ENCODE measurements at regions not wholly inside any gene's neighbourhood (a gene's known extent, or its start where the extent isn't known, plus 50 kb on each side); places are given as distances from the start of the nearest gene placed in this dataset.

GRCh38 chr9:136611606-136612005, 51.1 kb upstream of the EGFL7 start:
- CTCF ChIA-PET = no interaction called here
- H3K27ac ChIP-seq = no peak overlapping the region
- no peak for DNase-seq (ENCODE audit: low spot score)
- no peak for TF ChIP-seq CTCF (conservative IDR thresholded peaks at IDR 0.05; ENCODE audit: low read depth)
- POLR2A ChIA-PET (ENCODE audit: low non-redundant PET) = no interaction called here

- H3K27ac ChIP-seq = no peak overlapping the region
- TF ChIP-seq CTCF (conservative IDR thresholded peaks at IDR 0.05; ENCODE audit: low read depth) = no peak
- POLR2A ChIA-PET (ENCODE audit: low non-redundant PET) = interaction anchor here (1.4 kb wide), 1 partner anchor 13 kb away, joined by 4 read pairs; no protein-coding TSS in a partner anchor
- no peak for DNase-seq (ENCODE audit: low spot score)
- CTCF ChIA-PET = no interaction called here
These were observed 51.6 kb upstream of the EGFL7 start for GRCh38 chr9:136611119-136611518.

- TF ChIP-seq CTCF (conservative IDR thresholded peaks at IDR 0.05; ENCODE audit: low read depth) = no peak
- DNase-seq (ENCODE audit: low spot score) = no peak
- CTCF ChIA-PET = interaction anchor here (1.0 kb wide), 1 partner anchor 13 kb away, joined by 3 read pairs; no protein-coding TSS in a partner anchor
- POLR2A ChIA-PET (ENCODE audit: low non-redundant PET) = interaction anchor here (1.4 kb wide), 1 partner anchor 13 kb away, joined by 4 read pairs; no protein-coding TSS in a partner anchor
- no peak overlapping the region for H3K27ac ChIP-seq
These were observed 52.3 kb upstream of the EGFL7 start for GRCh38 chr9:136610426-136610825.

GRCh38 chr9:136609838-136610311, 52.8 kb upstream of the EGFL7 start:
- DNase-seq (ENCODE audit: low spot score) = no peak
- POLR2A ChIA-PET (ENCODE audit: low non-redundant PET) = interaction anchor here (1.4 kb wide), 1 partner anchor 14 kb away, joined by 4 read pairs; no protein-coding TSS in a partner anchor
- no peak for TF ChIP-seq CTCF (conservative IDR thresholded peaks at IDR 0.05; ENCODE audit: low read depth)
- CTCF ChIA-PET = interaction anchor here (1.0 to 1.2 kb wide), 2 partner anchors 14 to 125 kb away, joined by 3 to 4 read pairs; no protein-coding TSS in a partner anchor
- peak overlapping the region; percentile 45; the same call in 1 of the 2 replicates for H3K27ac ChIP-seq

GRCh38 chr9:136609160-136609475, 53.6 kb upstream of the EGFL7 start:
- no peak for TF ChIP-seq CTCF (conservative IDR thresholded peaks at IDR 0.05; ENCODE audit: low read depth)
- CTCF ChIA-PET = interaction anchor here (1.2 kb wide), 1 partner anchor 124 kb away, joined by 4 read pairs; no protein-coding TSS in a partner anchor
- POLR2A ChIA-PET (ENCODE audit: low non-redundant PET) = no interaction called here
- peak overlapping the region; percentile 45 for H3K27ac ChIP-seq
- DNase-seq (ENCODE audit: low spot score) = no peak

GRCh38 chr9:136608348-136609159, 54.2 kb upstream of the EGFL7 start:
- peak overlapping the region; percentile 45 for H3K27ac ChIP-seq
- DNase-seq (ENCODE audit: low spot score) = no peak
- ChIA-PET POLR2A (ENCODE audit: low non-redundant PET) (interaction anchor here (0.6 kb wide), 1 partner anchor 110 kb away, joined by 3 read pairs; no protein-coding TSS in a partner anchor), CTCF (interaction anchor here (1.1 to 1.2 kb wide), 2 partner anchors 18 to 124 kb away, joined by 4 to 5 read pairs; no protein-coding TSS in a partner anchor)
- TF ChIP-seq CTCF (conservative IDR thresholded peaks at IDR 0.05; ENCODE audit: low read depth) = no peak
